B cell (primary cell): ENCODE measurements at regions not wholly inside any gene's neighbourhood (a gene's known extent, or its start where the extent isn't known, plus 50 kb on each side); places are given as distances from the start of the nearest gene placed in this dataset.

Experiments used
- ATAC-seq: fragments of 200-7000 bp; cut with Tn5 transposase; one replicate; pipeline ENCODE4 v1.10.0; 2021; ENCODE audit warnings: low read depth, mild to moderate bottlenecking, moderate number of reproducible peaks, moderate library complexity
- CTCF ChIA-PET: fragments of 350-600 bp; sonication (Branson Sonifier 250); formaldehyde crosslinking; loops from one replicate; lab custom pipeline; 2021; ENCODE audit warnings: antibody characterized with exemption, inconsistent platforms; lab: Charles Lee
- POLR2A ChIA-PET: fragments of 350-600 bp; sonication (Branson Sonifier 250); formaldehyde crosslinking; loops from one replicate; lab custom pipeline; 2021; ENCODE audit warnings: antibody characterized with exemption; lab: Charles Lee
- DNase-seq: peaks from one replicate; pipeline ENCODE4 v3.0.0; 2013
- H2AFZ ChIP-seq: 2 replicates; pipeline ENCODE4 v1.6.1; 2012; ENCODE audit warnings: mild to moderate bottlenecking, low read depth, low read length; ENCODE audit not compliant: insufficient read depth, poor library complexity, severe bottlenecking
- H3K27ac ChIP-seq, 2 donors: 1 replicate in 1 of 2; 2 replicates in 1 of 2; pipeline ENCODE4 v1.5.1; 2012 to 2013; ENCODE audit warnings: low read length in 2 of 2, mild to moderate bottlenecking in 2 of 2, moderate library complexity in 1 of 2
- H3K27me3 ChIP-seq, 4 experiments: fragments of 200-600 bp in 1 of 4; sonication (generic) in 1 of 4; replicated peaks in 1 of 4; 1 replicate in 2 of 4; 2 replicates in 2 of 4; pipeline versions ENCODE4 v1.6.1 to v1.7.0; 2013 to 2016; ENCODE audit warnings: low read length in 3 of 4, mild to moderate bottlenecking in 2 of 4, mixed read lengths in 1 of 4, moderate library complexity in 1 of 4; ENCODE audit not compliant: insufficient read depth in 4 of 4, control insufficient read depth in 3 of 4; ENCODE audit errors: control extremely low read depth in 1 of 4
- H3K36me3 ChIP-seq, 2 experiments: replicated peaks in 1 of 2; 1 replicate in 1 of 2; 2 replicates in 1 of 2; pipeline versions ENCODE4 v1.6.1 to v1.7.1; 2013; ENCODE audit warnings: low read length in 1 of 2; ENCODE audit not compliant: insufficient read depth in 2 of 2, control insufficient read depth in 1 of 2; ENCODE audit errors: control extremely low read depth in 1 of 2, extremely low read depth in 1 of 2
- H3K4me1 ChIP-seq, 2 donors: fragments of 200-600 bp in 1 of 2; sonication (generic) in 1 of 2; 1 replicate in 1 of 2; 2 replicates in 1 of 2; pipeline versions ENCODE4 v1.5.1 to v1.6.1; 2013 to 2017; ENCODE audit warnings: low read length in 2 of 2; ENCODE audit not compliant: control insufficient read depth in 2 of 2, insufficient read depth in 2 of 2
- H3K4me2 ChIP-seq: replicated peaks from 2 replicates; pipeline ENCODE3; 2012; ENCODE audit warnings: mild to moderate bottlenecking, low read depth, low read length; ENCODE audit not compliant: poor library complexity, severe bottlenecking
- H3K4me3 ChIP-seq, 5 experiments: fragments of 200-600 bp in 1 of 5; sonication (generic) in 1 of 5; 1 replicate in 3 of 5; 2 replicates in 2 of 5; pipeline versions ENCODE4 v1.5.1 to v1.7.0; 2011 to 2016; ENCODE audit warnings: low read length in 4 of 5, mild to moderate bottlenecking in 4 of 5, low read depth in 2 of 5, control low read depth in 1 of 5, moderate library complexity in 1 of 5; ENCODE audit not compliant: insufficient read depth in 1 of 5; ENCODE audit errors: control extremely low read depth in 1 of 5, extremely low read depth in 1 of 5
- H3K79me2 ChIP-seq: fragments of 200-600 bp; sonication (generic); one replicate; pipeline ENCODE4 v1.6.0; 2016; ENCODE audit warnings: low read length; ENCODE audit not compliant: control insufficient read depth, insufficient read depth
- H3K9ac ChIP-seq: fragments of 200-600 bp; sonication (generic); 2 replicates; pipeline ENCODE4 v1.6.1; 2017; ENCODE audit warnings: mild to moderate bottlenecking, low read length, moderate library complexity
- H3K9me3 ChIP-seq, 3 donors: one replicate each; pipeline versions ENCODE4 v1.6.1 to v1.7.1; 2013; ENCODE audit warnings: low read length in 2 of 3; ENCODE audit not compliant: control insufficient read depth in 2 of 3, insufficient read depth in 1 of 3; ENCODE audit errors: control extremely low read depth in 1 of 3
- H4K20me1 ChIP-seq: 2 replicates; pipeline ENCODE4 v1.6.0; 2012; ENCODE audit warnings: mild to moderate bottlenecking, low read length; ENCODE audit not compliant: insufficient read depth, control insufficient read depth, poor library complexity, severe bottlenecking
- H3K27ac Mint-ChIP-seq: one replicate; pipeline ENCODE4 v1.8.0; 2021; ENCODE audit warnings: mixed read lengths
- H3K27me3 Mint-ChIP-seq: one replicate; pipeline ENCODE4 v1.8.0; 2021; ENCODE audit warnings: mixed read lengths
- H3K4me1 Mint-ChIP-seq: one replicate; pipeline ENCODE4 v1.8.0; 2021; ENCODE audit warnings: mixed read lengths
- H3K4me3 Mint-ChIP-seq: one replicate; pipeline ENCODE4 v1.8.0; 2021; ENCODE audit warnings: mixed read lengths
- H3K9me3 Mint-ChIP-seq: one replicate; pipeline ENCODE4 v1.8.0; 2022; ENCODE audit warnings: mixed read lengths; ENCODE audit not compliant: insufficient read depth
- CTCF ChIP-seq: fragments of 200-600 bp; IDR thresholded peaks from one replicate; pipeline ENCODE4 v1.8.0; 2022; ENCODE audit warnings: antibody characterized with exemption, mild to moderate bottlenecking
- EZH2 ChIP-seq: IDR thresholded peaks from 2 replicates; pipeline ENCODE4 v1.6.1; 2012; ENCODE audit warnings: borderline replicate concordance, low read depth, mild to moderate bottlenecking, moderate library complexity, low read length; ENCODE audit not compliant: insufficient read depth, poor library complexity, severe bottlenecking
- WGBS: methylation state at CpG from one replicate; pipeline ENCODE4 v1.1.5; 2013; ENCODE audit warnings: missing lambda C conversion rate; ENCODE audit not compliant: insufficient coverage; 5-methylcytosine and 5-hydroxymethylcytosine counted together
- intact Hi-C: fragments of 100-400 bp; cut with micrococcal nuclease; formaldehyde crosslinking; loops from one replicate; pipeline ENCODE4 v1.10.0; 2022

GRCh38 chr2:74052732-74053710 is 68.3 kb downstream of the TET3 start:
- Mint-ChIP-seq H3K27ac (peak overlapping the region; percentile 18), H3K4me3 (peak overlapping the region; percentile 63), H3K4me1 (peaks cover 34% of the 10 kb centered on the region), H3K27me3 (no peaks in the 10 kb centered on the region), H3K9me3 (no peaks in the 10 kb centered on the region)
- peak overlapping the region; percentile 15 for H3K9ac ChIP-seq
- H3K4me3 ChIP-seq, result no peak overlapping the region
- peaks cover 16% of the 10 kb centered on the region for H4K20me1 ChIP-seq
- CTCF ChIA-PET, result interaction anchor here (1.1 to 1.3 kb wide), 2 partner anchors 19 to 144 kb away, joined by 3 read pairs; no protein-coding TSS in a partner anchor
- no peak for TF ChIP-seq EZH2
- TF ChIP-seq CTCF, result no peak
- H3K79me2 ChIP-seq, result peaks cover 85% of the 10 kb centered on the region
- H3K27ac ChIP-seq, result peak overlapping the region in 1 of 2 donors; percentile 25
- POLR2A ChIA-PET, result interaction anchor here (0.6 kb wide), 2 partner anchors 82 to 304 kb away, joined by 4 to 5 read pairs; no protein-coding TSS in a partner anchor
- intact Hi-C loops, result no loop called here
- H3K36me3 ChIP-seq, result peaks cover 3 to 42% of the 10 kb centered on the region in 2 experiments
- no peaks in the 10 kb centered on the region for H3K9me3 ChIP-seq
- ATAC-seq (peak; percentile 94), DNase-seq (peak; percentile 51)
- peak overlapping the region; percentile 9 for H2AFZ ChIP-seq
- H3K27me3 ChIP-seq, result no peaks in the 10 kb centered on the region
- peaks cover 13 to 18% of the 10 kb centered on the region in 2 donors for H3K4me1 ChIP-seq
- peak overlapping the region; percentile 57 for H3K4me2 ChIP-seq
- WGBS, result 55% methylated on average over 4 of the region's 8 CpGs
